ENCODE measurements at regions not wholly inside any gene's neighbourhood (a gene's known extent, or its start where the extent isn't known, plus 50 kb on each side); places are given as distances from the start of the nearest gene placed in this dataset.

DNA sequence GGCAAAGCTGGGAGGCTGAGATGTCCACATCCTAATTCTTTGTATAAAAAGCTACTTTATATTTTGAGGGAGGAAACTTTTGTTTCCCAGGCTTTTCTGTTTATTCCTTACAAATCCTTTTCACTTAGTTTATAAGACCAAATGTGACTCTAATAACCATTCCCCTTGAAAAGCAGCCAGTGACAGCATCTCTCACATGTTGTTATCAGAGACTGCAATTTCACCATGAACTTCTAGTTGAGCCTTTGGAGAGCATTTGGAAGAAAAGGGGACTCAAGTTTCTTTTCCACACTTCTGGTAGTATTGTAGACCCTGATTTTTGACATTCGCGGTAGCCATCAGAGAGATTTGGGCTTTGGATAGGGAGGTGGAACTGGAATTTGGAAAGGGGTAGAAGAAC, 215.8 kb downstream of the RNF144B start:
- RAD21 ChIA-PET (ENCODE audit: unreplicated experiment), result no interaction called here
- H2AFZ ChIP-seq (ENCODE audit: control insufficient read depth, low read depth, low read length), result no peak overlapping the region
- H3K4me3 ChIP-seq, result no peak overlapping the region
- no peaks in the 10 kb centered on the region for H3K4me1 ChIP-seq (ENCODE audit: control insufficient read depth, insufficient read depth, low read length)
- intact Hi-C loops (cut with micrococcal nuclease; ENCODE audit: unreplicated experiment), result no loop called here
- in situ Hi-C loops (cut with MboI), result no loop called here
- POLR2A ChIA-PET, result no interaction called here
- no peak for ATAC-seq
- no peaks in the 10 kb centered on the region for H3K27me3 ChIP-seq (replicated peaks in 1 of 2; ENCODE audit: control insufficient read depth in 2 of 2, insufficient read depth in 2 of 2, low read length in 1 of 2)
- H4K20me1 ChIP-seq (ENCODE audit: control insufficient read depth, insufficient read depth), result no peaks in the 10 kb centered on the region
- DNase-seq (ENCODE audit: low read depth, low spot score), result no peak
- no peaks in the 10 kb centered on the region for H3K9me3 ChIP-seq (replicated peaks; ENCODE audit: control insufficient read depth, insufficient read depth, low read length)
- H3K9ac ChIP-seq (ENCODE audit: control insufficient read depth, insufficient read depth, low read length), result no peak overlapping the region
- WGBS (ENCODE audit: insufficient coverage, insufficient replicate concordance, low lambda C conversion rate, missing lambda C conversion rate), result 96% methylated on average over 2 of the region's 2 CpGs
- CTCF ChIA-PET, result no interaction called here
- no peak overlapping the region for H3K4me2 ChIP-seq (ENCODE audit: control insufficient read depth, insufficient read depth)
- H3K36me3 ChIP-seq (ENCODE audit: control insufficient read depth in 2 of 2, insufficient read depth in 2 of 2, low read length in 1 of 2), result no peaks in the 10 kb centered on the region
- no peaks in the 10 kb centered on the region for H3K79me2 ChIP-seq (ENCODE audit: control insufficient read depth, insufficient read depth, low read length)
- no peak for FAIRE-seq
- BruUV-seq (replicated peaks), result no TSS peak
- SMC1A ChIA-PET (ENCODE audit: uncharacterized antibody, unreplicated experiment), result interaction anchor here (1.0 to 1.2 kb wide), 2 partner anchors 11 to 144 kb away, joined by 3 to 4 read pairs; no protein-coding TSS in a partner anchor
- no peak overlapping the region for H3K27ac ChIP-seq (ENCODE audit: control insufficient read depth, insufficient read depth)
- no peak for TF ChIP-seq KDM1A (IDR thresholded peaks at IDR 0.05; ENCODE audit: borderline replicate concordance)
- no peak for TF ChIP-seq IKZF2 (IDR thresholded peaks at IDR 0.05)
- no peak for TF ChIP-seq ESRRA (IDR thresholded peaks at IDR 0.05; ENCODE audit: low read length)
- TF ChIP-seq SUZ12 (IDR thresholded peaks at IDR 0.05; ENCODE audit: unreplicated experiment), result no peak
- no peak for TF ChIP-seq PAX5 (IDR thresholded peaks at IDR 0.05; ENCODE audit: borderline replicate concordance, low read depth, low read length)
- TF ChIP-seq, protein P1, sequence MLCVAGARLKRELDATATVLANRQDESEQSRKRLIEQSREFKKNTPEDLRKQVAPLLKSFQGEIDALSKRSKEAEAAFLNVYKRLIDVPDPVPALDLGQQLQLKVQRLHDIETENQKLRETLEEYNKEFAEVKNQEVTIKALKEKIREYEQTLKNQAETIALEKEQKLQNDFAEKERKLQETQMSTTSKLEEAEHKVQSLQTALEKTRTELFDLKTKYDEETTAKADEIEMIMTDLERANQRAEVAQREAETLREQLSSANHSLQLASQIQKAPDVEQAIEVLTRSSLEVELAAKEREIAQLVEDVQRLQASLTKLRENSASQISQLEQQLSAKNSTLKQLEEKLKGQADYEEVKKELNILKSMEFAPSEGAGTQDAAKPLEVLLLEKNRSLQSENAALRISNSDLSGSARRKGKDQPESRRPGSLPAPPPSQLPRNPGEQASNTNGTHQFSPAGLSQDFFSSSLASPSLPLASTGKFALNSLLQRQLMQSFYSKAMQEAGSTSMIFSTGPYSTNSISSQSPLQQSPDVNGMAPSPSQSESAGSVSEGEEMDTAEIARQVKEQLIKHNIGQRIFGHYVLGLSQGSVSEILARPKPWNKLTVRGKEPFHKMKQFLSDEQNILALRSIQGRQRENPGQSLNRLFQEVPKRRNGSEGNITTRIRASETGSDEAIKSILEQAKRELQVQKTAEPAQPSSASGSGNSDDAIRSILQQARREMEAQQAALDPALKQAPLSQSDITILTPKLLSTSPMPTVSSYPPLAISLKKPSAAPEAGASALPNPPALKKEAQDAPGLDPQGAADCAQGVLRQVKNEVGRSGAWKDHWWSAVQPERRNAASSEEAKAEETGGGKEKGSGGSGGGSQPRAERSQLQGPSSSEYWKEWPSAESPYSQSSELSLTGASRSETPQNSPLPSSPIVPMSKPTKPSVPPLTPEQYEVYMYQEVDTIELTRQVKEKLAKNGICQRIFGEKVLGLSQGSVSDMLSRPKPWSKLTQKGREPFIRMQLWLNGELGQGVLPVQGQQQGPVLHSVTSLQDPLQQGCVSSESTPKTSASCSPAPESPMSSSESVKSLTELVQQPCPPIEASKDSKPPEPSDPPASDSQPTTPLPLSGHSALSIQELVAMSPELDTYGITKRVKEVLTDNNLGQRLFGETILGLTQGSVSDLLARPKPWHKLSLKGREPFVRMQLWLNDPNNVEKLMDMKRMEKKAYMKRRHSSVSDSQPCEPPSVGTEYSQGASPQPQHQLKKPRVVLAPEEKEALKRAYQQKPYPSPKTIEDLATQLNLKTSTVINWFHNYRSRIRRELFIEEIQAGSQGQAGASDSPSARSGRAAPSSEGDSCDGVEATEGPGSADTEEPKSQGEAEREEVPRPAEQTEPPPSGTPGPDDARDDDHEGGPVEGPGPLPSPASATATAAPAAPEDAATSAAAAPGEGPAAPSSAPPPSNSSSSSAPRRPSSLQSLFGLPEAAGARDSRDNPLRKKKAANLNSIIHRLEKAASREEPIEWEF (IDR thresholded peaks at IDR 0.05; ENCODE audit: insufficient replicate concordance, low read depth, low read length), result no peak
- TF ChIP-seq BACH1 (IDR thresholded peaks at IDR 0.05; ENCODE audit: borderline replicate concordance), result no peak
- no peak for TF ChIP-seq ZSCAN29 (IDR thresholded peaks at IDR 0.05)
- TF ChIP-seq POU2F2 (IDR thresholded peaks at IDR 0.05; ENCODE audit: borderline replicate concordance, low read depth, low read length), result no peak
- no peak for TF ChIP-seq CBX5 (IDR thresholded peaks at IDR 0.05; ENCODE audit: low read depth)
- TF ChIP-seq ZNF274 (IDR thresholded peaks at IDR 0.05; ENCODE audit: insufficient read depth, insufficient read length), result no peak
- TF ChIP-seq STAT1 (conservative IDR thresholded peaks at IDR 0.05), result no peak
- no peak for TF ChIP-seq HDAC2 (IDR thresholded peaks at IDR 0.05)
- no peak for TF ChIP-seq CBX3 (IDR thresholded peaks at IDR 0.05; ENCODE audit: borderline replicate concordance, low read depth)
- TF ChIP-seq TCF3 (IDR thresholded peaks at IDR 0.05; ENCODE audit: borderline replicate concordance, insufficient read depth, low read depth, low read length), result no peak
- no peak for TF ChIP-seq SUPT20H (IDR thresholded peaks at IDR 0.05; ENCODE audit: borderline replicate concordance, control insufficient read depth, low read depth, low read length)
- TF ChIP-seq, protein P2, sequence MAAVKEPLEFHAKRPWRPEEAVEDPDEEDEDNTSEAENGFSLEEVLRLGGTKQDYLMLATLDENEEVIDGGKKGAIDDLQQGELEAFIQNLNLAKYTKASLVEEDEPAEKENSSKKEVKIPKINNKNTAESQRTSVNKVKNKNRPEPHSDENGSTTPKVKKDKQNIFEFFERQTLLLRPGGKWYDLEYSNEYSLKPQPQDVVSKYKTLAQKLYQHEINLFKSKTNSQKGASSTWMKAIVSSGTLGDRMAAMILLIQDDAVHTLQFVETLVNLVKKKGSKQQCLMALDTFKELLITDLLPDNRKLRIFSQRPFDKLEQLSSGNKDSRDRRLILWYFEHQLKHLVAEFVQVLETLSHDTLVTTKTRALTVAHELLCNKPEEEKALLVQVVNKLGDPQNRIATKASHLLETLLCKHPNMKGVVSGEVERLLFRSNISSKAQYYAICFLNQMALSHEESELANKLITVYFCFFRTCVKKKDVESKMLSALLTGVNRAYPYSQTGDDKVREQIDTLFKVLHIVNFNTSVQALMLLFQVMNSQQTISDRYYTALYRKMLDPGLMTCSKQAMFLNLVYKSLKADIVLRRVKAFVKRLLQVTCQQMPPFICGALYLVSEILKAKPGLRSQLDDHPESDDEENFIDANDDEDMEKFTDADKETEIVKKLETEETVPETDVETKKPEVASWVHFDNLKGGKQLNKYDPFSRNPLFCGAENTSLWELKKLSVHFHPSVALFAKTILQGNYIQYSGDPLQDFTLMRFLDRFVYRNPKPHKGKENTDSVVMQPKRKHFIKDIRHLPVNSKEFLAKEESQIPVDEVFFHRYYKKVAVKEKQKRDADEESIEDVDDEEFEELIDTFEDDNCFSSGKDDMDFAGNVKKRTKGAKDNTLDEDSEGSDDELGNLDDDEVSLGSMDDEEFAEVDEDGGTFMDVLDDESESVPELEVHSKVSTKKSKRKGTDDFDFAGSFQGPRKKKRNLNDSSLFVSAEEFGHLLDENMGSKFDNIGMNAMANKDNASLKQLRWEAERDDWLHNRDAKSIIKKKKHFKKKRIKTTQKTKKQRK (IDR thresholded peaks at IDR 0.05; ENCODE audit: low read depth, low read length), result no peak
- TF ChIP-seq SMARCA5 (IDR thresholded peaks at IDR 0.05), result no peak
- TF ChIP-seq, protein P3, sequence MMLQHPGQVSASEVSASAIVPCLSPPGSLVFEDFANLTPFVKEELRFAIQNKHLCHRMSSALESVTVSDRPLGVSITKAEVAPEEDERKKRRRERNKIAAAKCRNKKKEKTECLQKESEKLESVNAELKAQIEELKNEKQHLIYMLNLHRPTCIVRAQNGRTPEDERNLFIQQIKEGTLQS (IDR thresholded peaks at IDR 0.05; ENCODE audit: borderline replicate concordance, extremely low read depth, low read depth, low read length), result no peak

Data from GM12878 (cell line).